Omental fat pad (tissue), 3 donors: ENCODE measurements at regions not wholly inside any gene's neighbourhood (a gene's known extent, or its start where the extent isn't known, plus 50 kb on each side); places are given as distances from the start of the nearest gene placed in this dataset.
A peak's percentile ranks its signal among the peaks of the same experiment; 100 is the strongest.

Experiments
- ATAC-seq: fragments of 150-250 bp; one replicate; pipeline ENCODE4 v1.9.1; 2016; ENCODE audit warnings: mild to moderate bottlenecking, moderate library complexity; ENCODE audit not compliant: low FRiP score
- DNase-seq: peaks from one replicate; pipeline ENCODE4 v3.0.0-alpha.2; 2019; ENCODE audit warnings: low spot score
- CTCF ChIP-seq, 3 donors: fragments of 450-650 bp; IDR thresholded peaks; one replicate each; pipeline ENCODE4 v1.5.1; 2016 to 2017; ENCODE audit warnings: antibody characterized with exemption in 3 of 3, mild to moderate bottlenecking in 3 of 3, moderate library complexity in 2 of 3

GRCh38 chr1:212229654-212230053, 55.6 kb upstream of the PPP2R5A start:
- ATAC-seq (peak; percentile 37), DNase-seq (no peak)
- TF ChIP-seq CTCF (IDR thresholded peaks at IDR 0.05), result no peak

GRCh38 chr1:212230329-212230728, 54.9 kb upstream of the PPP2R5A start:
- DNase-seq, result no peak
- ATAC-seq, result no peak
- no peak for TF ChIP-seq CTCF (IDR thresholded peaks at IDR 0.05)

GRCh38 chr1:212231372-212231771, 53.8 kb upstream of the PPP2R5A start:
- TF ChIP-seq CTCF (IDR thresholded peaks at IDR 0.05), result no peak
- DNase-seq (no peak), ATAC-seq (no peak)

GRCh38 chr1:212232090-212232489, 53.1 kb upstream of the PPP2R5A start:
- TF ChIP-seq CTCF (IDR thresholded peaks at IDR 0.05), result no peak
- no peak for DNase-seq
- ATAC-seq, result no peak

- ATAC-seq, result no peak
Measured at GRCh38 chr1:212233321-212233720, 51.9 kb upstream of the PPP2R5A start.

GRCh38 chr1:212234431-212235395, 50.5 kb upstream of the PPP2R5A start:
- ATAC-seq (peak; percentile 97), DNase-seq (no peak)
- TF ChIP-seq CTCF (IDR thresholded peaks at IDR 0.05), result no peak

More at GRCh38 chr1:212233321-212233720, 51.9 kb upstream of the PPP2R5A start:
- TF ChIP-seq CTCF (IDR thresholded peaks at IDR 0.05), result no peak
- DNase-seq, result no peak
